Body of pancreas (tissue), 4 donors: ENCODE measurements at regions not wholly inside any gene's neighbourhood (a gene's known extent, or its start where the extent isn't known, plus 50 kb on each side); places are given as distances from the start of the nearest gene placed in this dataset.
"Not testable (repeated sequence)": the region's sequence is repeated elsewhere in the genome, so short reads cannot be mapped to it uniquely, and the experiment has no call there.

Experiments used
- ATAC-seq: fragments of 150-250 bp; one replicate; pipeline ENCODE4 v1.9.1; 2016
- DNase-seq, 4 donors: peaks; one replicate each; pipeline ENCODE4 v3.0.0-alpha.2; 2019
- H3K27ac ChIP-seq, 4 donors: fragments of 200-600 bp; sonication (generic); 1 replicate in 3 of 4; 2 replicates in 1 of 4; pipeline versions ENCODE4 v1.5.1 to v1.6.1; 2016 to 2019; ENCODE audit warnings: mild to moderate bottlenecking in 1 of 4, mixed read lengths in 1 of 4, moderate library complexity in 1 of 4
- H3K27me3 ChIP-seq, 2 donors: fragments of 200-600 bp; sonication (generic); one replicate each; pipeline ENCODE4 v1.6.0; 2016; ENCODE audit warnings: mild to moderate bottlenecking in 1 of 2
- H3K36me3 ChIP-seq, 2 donors: fragments of 200-600 bp; sonication (generic); replicated peaks in 1 of 2; 2 replicates each; pipeline ENCODE4 v1.5.1; 2016; ENCODE audit warnings: low read depth in 2 of 2; ENCODE audit not compliant: insufficient read depth in 1 of 2
- H3K4me1 ChIP-seq: fragments of 200-600 bp; sonication (generic); one replicate; pipeline ENCODE4 v1.6.0; 2016
- H3K4me3 ChIP-seq, 2 donors: fragments of 200-600 bp; sonication (generic); 1 replicate in 1 of 2; 2 replicates in 1 of 2; pipeline ENCODE4 v1.5.1; 2016 to 2019
- H3K9me3 ChIP-seq, 3 donors: fragments of 200-600 bp; sonication (generic); 1 replicate in 2 of 3; 2 replicates in 1 of 3; pipeline ENCODE4 v1.5.1; 2016
- POLR2A ChIP-seq, 3 donors: fragments of 450-650 bp; IDR thresholded peaks; one replicate each; pipeline ENCODE4 v1.6.1; 2016; ENCODE audit warnings: antibody characterized with exemption in 3 of 3, mild to moderate bottlenecking in 2 of 3
- WGBS, 2 donors: methylation state at CpG; one replicate each; pipeline ENCODE4 v1.1.5; 2017; 5-methylcytosine and 5-hydroxymethylcytosine counted together
- intact Hi-C: fragments of 100-400 bp; cut with DNase I; formaldehyde crosslinking; loops from one replicate; pipeline ENCODE4 v1.15.1; 2023
- TF ChIP-seq, protein P1 (sequence below), 7 experiments: fragments of 450-650 bp in 4 of 7; fragments of 200-600 bp in 3 of 7; sonication (generic) in 3 of 7; IDR thresholded peaks; one replicate each; pipeline ENCODE4 v1.5.1; 2016 to 2019; ENCODE audit warnings: antibody characterized with exemption in 7 of 7

- Histone ChIP-seq H3K9me3 (no peaks in the 10 kb centered on the region), H3K4me1 (no peaks in the 10 kb centered on the region), H3K36me3 (no peaks in the 10 kb centered on the region), H3K27ac (no peak overlapping the region), H3K4me3 (no peak overlapping the region), H3K27me3 (no peaks in the 10 kb centered on the region)
- ATAC-seq: no peak
- no peak for DNase-seq
- TF ChIP-seq, protein P1, sequence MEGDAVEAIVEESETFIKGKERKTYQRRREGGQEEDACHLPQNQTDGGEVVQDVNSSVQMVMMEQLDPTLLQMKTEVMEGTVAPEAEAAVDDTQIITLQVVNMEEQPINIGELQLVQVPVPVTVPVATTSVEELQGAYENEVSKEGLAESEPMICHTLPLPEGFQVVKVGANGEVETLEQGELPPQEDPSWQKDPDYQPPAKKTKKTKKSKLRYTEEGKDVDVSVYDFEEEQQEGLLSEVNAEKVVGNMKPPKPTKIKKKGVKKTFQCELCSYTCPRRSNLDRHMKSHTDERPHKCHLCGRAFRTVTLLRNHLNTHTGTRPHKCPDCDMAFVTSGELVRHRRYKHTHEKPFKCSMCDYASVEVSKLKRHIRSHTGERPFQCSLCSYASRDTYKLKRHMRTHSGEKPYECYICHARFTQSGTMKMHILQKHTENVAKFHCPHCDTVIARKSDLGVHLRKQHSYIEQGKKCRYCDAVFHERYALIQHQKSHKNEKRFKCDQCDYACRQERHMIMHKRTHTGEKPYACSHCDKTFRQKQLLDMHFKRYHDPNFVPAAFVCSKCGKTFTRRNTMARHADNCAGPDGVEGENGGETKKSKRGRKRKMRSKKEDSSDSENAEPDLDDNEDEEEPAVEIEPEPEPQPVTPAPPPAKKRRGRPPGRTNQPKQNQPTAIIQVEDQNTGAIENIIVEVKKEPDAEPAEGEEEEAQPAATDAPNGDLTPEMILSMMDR (IDR thresholded peaks at IDR 0.05): no peak
- TF ChIP-seq POLR2A (IDR thresholded peaks at IDR 0.05): no peak
- intact Hi-C loops: no loop called here
These were observed 158.1 kb upstream of the RFLNA start for GRCh38 chr12:124136796-124137195.

DNA sequence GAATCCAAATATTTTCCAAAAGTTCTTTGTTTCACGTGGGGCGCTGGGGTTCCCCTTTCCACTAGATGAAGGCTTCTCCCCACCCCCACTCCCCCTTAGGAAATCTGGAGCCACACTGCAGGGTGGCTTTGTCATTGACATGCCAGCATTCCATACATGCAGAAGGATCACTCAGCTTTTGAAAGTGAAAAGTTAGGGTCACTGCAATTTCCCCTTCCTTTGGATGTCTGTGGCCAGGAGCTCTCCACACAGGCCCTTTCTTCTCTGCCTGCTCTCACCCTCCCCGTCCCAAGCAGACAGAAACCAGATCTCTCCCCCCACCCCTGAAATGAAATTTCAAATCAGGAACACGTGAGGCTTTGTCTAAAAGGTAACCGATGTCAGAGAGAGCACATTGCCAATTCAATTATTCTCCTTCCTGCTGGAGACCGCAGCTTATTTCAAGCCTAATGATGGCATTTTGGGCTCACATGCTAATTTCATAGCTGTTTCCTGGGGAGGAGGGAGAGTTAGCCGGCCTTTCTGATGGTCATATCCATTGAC, 153.9 kb upstream of the RFLNA start:
- H3K9me3 ChIP-seq: peaks cover 0 to 5% (median 0%) of the 10 kb centered on the region in 3 donors
- ATAC-seq (no peak), DNase-seq (no peak)
- H3K27me3 ChIP-seq: no peaks in the 10 kb centered on the region
- TF ChIP-seq, protein P1 (IDR thresholded peaks at IDR 0.05): no peak
- no peak for TF ChIP-seq POLR2A (IDR thresholded peaks at IDR 0.05)
- intact Hi-C loops: no loop called here
- no peaks in the 10 kb centered on the region for H3K36me3 ChIP-seq
- no peak overlapping the region for H3K27ac ChIP-seq
- whole genome bisulfite sequencing, 2 donors: 52 to 53% methylated on average over 7 of the region's 7 CpGs
- H3K4me3 ChIP-seq: no peak overlapping the region
- H3K4me1 ChIP-seq: no peaks in the 10 kb centered on the region

DNA sequence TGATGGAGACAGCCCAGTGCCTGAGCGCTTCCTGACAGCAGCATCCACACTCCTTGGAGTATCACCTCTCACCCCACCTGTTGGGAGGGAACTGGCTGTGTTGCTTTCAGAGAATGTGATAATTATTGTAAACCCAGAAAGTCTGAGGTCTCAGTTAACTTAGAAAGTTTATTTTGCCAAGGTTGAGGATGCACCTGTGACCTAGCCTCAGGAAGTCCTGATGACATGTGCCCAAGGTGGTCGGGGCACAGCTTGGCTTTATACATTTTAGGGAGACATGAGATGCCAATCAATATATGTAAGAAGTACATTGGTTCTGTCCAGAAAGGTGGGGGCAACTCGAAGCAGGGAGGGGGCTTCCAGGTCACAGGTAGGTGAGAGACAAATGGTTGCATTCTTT, 153.3 kb upstream of the RFLNA start:
- H3K4me1 ChIP-seq, DNase-seq, intact Hi-C loops, H3K27ac ChIP-seq, H3K4me3 ChIP-seq, H3K27me3 ChIP-seq, ATAC-seq, H3K9me3 ChIP-seq, H3K36me3 ChIP-seq: not testable (repeated sequence)
- 47 to 56% methylated on average over 3 of the region's 3 CpGs for WGBS, 2 donors

GRCh38 chr12:124142395-124143035, 152.4 kb upstream of the RFLNA start:
- ATAC-seq: no peak
- Histone ChIP-seq H3K4me1 (no peaks in the 10 kb centered on the region), H3K4me3 (no peak overlapping the region), H3K27ac (no peak overlapping the region), H3K27me3 (no peaks in the 10 kb centered on the region), H3K36me3 (no peaks in the 10 kb centered on the region), H3K9me3 (peaks cover 0 to 5% (median 0%) of the 10 kb centered on the region in 3 donors)
- intact Hi-C loops: no loop called here
- no peak for DNase-seq
- TF ChIP-seq POLR2A (IDR thresholded peaks at IDR 0.05): no peak
- TF ChIP-seq, protein P1 (IDR thresholded peaks at IDR 0.05): no peak
- WGBS, 2 donors: 90 to 91% methylated on average over 8 of the region's 8 CpGs

DNA sequence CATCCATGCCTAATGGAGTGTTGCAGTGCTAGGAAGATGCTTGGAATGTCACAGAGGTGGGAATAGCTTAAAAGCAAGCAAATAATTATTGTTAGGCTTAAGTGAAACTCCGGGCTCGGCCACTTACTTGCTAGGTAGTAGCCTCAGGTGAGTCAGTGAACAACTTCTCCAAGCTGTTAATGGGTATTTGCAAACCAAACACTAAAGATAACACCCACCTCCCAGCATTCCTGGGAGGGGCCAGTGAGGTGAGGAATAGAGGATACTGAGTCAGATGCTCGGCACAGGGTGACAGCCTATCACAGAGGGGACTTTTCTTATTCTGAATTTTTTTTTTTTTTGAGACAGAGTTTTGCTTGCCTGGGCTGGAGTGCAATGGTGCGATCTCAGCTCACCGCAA, 151.2 kb upstream of the RFLNA start:
- DNase-seq (no peak), ATAC-seq (no peak)
- no peaks in the 10 kb centered on the region for H3K36me3 ChIP-seq
- H3K27me3 ChIP-seq: no peaks in the 10 kb centered on the region
- TF ChIP-seq POLR2A (IDR thresholded peaks at IDR 0.05): no peak
- TF ChIP-seq, protein P1 (IDR thresholded peaks at IDR 0.05): no peak
- peaks cover 0 to 5% (median 0%) of the 10 kb centered on the region in 3 donors for H3K9me3 ChIP-seq
- no peak overlapping the region for H3K27ac ChIP-seq
- no peaks in the 10 kb centered on the region for H3K4me1 ChIP-seq
- intact Hi-C loops: no loop called here
- H3K4me3 ChIP-seq: no peak overlapping the region
- 71 to 75% methylated on average over 5 of the region's 5 CpGs for WGBS, 2 donors
